GDM1 (cell line): ENCODE measurements at regions not wholly inside any gene's neighbourhood (a gene's known extent, or its start where the extent isn't known, plus 50 kb on each side); places are given as distances from the start of the nearest gene placed in this dataset.

Source experiments
- DNase-seq: peaks from one replicate; lab custom pipeline; 2025; lab: John Stamatoyannopoulos, UW

DNA sequence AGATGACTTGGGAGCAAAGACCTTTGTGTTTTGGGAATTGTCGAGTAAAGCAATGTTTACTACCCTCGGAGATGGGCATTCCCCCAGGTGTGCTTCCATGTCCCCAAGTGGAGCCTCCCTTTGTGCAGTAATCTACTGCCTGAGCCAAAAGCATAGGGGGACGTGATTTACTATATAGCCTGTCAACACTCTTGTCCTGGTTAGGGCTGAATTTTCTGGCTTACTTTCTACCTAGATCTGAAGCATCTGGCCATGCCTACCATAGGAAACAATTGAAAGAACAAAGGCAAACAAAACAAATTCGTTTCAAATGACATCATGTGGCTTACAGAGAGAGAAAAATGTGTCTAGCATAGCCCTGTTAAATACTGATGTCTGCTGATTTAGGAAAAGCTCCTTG is 350.6 kb downstream of the SAMD5 start:
- no peak for DNase-seq

GRCh38 chr6:147861696-147862095 is 353.2 kb downstream of the SAMD5 start:
- no peak for DNase-seq

DNA sequence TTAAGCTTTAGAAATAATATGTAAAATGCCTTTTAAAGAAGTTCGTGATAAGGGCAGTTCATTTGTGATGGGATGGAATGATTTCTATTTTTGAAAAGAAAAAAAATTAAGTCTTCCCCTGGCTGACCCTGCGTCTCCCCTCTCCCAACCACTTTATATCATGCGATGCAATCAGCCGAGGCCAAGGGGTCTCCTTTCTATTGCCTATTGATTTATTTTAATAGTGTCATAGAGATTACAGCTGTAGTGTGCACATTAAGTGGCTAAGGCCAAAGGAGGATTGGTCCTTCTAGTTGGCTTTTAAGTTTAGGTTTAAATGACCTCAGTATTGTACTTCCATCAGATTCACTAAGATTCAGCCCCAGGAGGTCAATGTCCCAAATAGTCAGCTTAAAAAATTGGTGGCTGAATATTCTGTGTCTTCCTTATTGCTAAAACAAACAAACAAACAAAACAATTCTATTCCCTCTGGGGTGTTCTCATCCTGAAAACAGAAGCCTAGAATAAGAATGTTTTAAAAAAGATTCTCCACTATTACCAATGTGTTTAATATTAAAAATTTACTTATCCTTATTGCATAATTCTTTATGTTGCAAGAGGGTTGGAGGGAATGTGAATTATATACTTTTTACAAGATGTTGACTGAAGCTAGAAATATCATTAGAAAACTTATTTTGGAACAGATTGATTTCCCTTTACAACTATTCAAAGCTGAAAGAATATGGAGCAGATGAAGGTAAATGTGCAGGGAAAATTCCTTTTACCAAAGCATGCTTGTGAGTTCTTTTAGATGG is 359.1 kb downstream of the SAMD5 start:
- DNase-seq: no peak

- DNase-seq: no peak
Measured at GRCh38 chr6:147868427-147869190, 360.1 kb downstream of the SAMD5 start.

- DNase-seq: no peak
Measured at GRCh38 chr6:147869201-147869600, 360.7 kb downstream of the SAMD5 start.

- DNase-seq: no peak
Measured at GRCh38 chr6:147869869-147870268, 361.4 kb downstream of the SAMD5 start.

GRCh38 chr6:147870506-147871110 is 362.1 kb downstream of the SAMD5 start:
- DNase-seq: no peak

DNA sequence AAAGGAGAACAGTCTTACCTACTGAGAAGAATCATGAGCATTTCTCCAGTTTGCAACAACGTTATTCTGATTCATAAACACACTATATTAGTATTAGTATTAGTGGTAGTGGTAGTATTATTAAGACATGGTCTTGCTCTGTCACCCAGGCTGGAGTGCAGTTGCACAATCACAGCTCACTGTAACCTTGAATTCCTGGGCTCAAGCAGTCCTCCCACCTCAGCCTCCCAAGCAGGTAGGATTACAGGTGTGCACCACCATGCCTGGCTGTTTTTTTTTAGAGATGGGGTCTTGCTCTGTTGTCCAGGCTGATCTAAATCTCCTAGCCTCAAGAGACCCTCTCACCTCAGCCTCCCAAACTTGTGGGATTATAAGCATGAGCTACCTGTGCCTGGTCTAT is 363.5 kb downstream of the SAMD5 start:
- DNase-seq: no peak

DNA sequence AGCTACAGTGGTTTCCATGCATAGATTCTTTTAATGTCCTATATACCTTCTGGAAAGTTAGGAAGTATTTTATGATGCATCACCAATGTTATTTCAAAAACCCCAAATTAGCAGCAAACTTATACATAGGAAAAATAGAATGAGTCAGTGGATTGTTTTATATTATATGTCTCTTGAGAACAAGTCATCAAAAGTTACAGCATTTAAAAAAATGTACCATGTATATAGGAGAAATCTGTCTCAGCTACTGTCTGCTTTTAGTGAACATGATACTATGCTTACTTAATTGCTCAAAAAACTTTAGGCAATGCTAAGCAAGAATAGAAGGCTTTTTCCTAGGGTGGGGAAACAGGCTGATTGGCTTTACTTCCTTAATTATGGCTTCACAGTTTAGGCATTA is 365.3 kb downstream of the SAMD5 start:
- DNase-seq: no peak

DNA sequence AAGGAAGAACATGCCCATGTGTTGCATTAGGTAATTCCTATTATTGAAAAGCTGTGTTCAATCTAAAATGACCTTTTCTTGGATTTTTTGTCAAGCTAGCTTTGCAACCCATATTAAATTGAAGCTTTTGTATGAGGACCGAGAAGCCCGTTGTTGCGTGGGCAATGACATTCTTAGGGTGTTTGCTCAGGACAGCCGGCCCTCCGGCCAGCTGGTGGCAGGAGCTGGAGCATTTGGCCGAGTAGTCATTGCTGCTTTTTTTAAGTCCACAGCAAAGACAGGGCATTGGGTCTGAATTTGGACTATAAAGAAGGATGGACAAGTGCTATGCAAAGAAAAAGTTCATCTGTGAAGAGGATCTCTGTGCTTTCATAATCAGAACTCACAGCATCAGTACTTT is 365.8 kb downstream of the SAMD5 start:
- no peak for DNase-seq

DNA sequence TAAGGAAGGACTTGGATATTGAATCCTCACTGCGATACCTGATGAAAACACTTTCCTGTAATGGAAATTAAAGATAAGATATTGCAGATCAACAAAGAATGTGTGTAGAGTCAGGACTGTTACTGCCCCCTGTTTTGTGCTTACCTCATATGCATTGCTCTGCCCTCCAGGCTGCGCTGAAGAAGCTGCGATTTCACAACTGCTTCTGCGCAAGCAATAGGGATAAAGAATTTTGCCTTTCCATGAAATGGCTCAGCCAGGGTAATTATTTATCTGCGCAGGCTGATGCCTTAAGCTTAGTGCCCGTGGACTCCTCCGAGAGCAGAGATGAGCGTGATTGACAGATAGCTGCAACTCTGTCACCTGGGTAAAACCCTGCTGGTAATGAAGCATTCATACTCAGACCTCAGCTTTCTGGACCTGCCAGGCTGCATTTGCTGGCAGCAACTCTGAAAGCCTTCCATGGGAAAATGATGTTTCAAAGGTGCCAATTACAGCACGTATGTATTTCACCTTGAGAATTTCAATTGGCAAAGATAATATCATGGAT is 370.6 kb downstream of the SAMD5 start:
- DNase-seq: no peak

GRCh38 chr6:147881432-147881831 is 372.9 kb downstream of the SAMD5 start:
- DNase-seq: no peak

GRCh38 chr6:147888374-147888773 is 379.9 kb downstream of the SAMD5 start:
- DNase-seq: no peak

DNA sequence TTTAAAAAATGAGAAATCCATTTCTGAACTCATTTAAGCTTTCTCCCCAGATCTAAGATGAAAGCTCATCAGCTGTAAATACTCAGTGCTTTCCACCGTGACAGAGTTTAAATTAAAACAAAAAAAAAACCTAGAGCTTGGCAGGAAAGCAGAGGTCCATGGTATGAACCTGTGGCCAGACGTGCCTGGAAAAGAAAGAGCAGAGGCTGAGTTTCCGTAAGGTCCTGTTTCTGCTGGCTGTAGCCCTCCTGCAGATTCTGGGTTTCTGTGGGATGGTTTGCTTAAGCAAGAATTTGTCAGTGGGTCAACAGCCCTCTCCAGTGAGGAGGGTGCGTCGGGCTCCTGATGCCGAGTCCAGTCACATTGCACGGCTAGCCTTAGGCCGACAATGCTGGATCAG is 383.2 kb downstream of the SAMD5 start:
- DNase-seq: no peak

GRCh38 chr6:147892476-147892875 is 384.0 kb downstream of the SAMD5 start:
- no peak for DNase-seq

DNA sequence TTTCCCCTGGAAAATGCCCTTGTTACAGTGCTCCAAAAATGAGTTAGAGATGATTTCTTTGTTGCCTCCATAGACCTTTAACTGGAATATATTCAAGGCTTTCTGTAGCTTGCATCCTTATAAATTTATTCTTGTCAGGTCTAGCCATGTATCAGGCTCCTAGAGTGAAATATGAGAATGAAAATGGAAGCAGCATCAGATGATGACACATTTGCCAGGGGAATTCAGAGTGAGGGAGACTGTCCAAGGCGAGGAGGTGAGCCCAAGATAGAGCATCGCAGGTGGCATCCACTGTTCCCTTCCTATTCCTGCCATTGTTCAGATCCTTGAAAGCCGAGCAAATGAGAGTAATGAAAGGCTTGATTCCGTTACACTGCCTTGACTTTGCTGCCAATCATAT is 386.8 kb downstream of the SAMD5 start:
- DNase-seq: no peak

DNA sequence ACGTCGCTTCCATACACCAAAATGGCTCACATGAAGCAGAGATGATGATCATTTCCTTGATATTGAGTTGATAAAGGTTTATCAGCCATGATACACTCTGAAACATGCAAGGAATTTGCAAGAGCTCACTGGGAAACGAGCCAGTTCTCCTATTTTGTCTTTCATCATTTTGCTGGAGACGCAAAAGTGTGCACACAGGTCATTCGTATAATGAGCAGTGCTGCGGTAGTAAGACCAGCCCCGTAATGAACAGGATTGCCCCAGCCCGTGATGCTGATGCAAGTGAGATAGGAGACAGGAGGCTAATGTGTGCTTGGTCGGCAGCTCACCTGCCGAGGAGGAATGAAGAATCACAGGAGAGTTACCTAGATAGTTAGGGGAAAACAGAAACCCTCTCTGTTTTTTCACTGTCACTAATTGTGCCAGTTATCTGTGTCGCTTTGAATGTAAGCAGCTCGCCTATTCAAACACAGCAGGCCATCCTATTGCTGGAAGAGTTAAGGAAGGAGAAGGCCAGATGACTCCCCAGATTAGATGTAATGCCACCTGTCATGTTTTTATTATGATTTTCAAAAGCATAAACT is 391.8 kb downstream of the SAMD5 start:
- no peak for DNase-seq

GRCh38 chr6:147903321-147903720 is 394.8 kb downstream of the SAMD5 start:
- no peak for DNase-seq

GRCh38 chr6:147903931-147904330 is 395.4 kb downstream of the SAMD5 start:
- no peak for DNase-seq

GRCh38 chr6:147904416-147904815 is 395.9 kb downstream of the SAMD5 start:
- DNase-seq: no peak

- DNase-seq: no peak
Measured at GRCh38 chr6:147905711-147906110, 397.2 kb downstream of the SAMD5 start.

DNA sequence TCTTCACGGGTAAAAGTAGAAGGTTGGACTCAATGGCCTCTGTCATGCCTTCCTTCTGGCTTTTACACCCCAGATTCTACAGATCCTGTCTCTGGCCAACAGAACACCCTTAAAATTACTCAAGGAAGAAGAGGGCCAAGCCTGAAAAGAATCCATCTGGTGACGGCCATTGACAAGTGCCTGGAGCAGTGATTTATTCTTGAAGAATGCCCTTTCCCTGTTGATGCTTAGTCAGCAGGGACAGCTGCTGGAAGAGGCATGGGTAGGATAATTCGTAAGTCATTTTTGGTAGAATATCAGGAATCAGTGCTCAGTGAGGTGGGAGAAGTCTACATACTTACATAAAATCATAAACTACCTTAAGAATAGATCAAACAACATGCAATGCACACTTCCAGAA is 397.9 kb downstream of the SAMD5 start:
- DNase-seq: no peak
